Upper lobe of right lung (tissue), 1 donor: ENCODE measurements at regions not wholly inside any gene's neighbourhood (a gene's known extent, or its start where the extent isn't known, plus 50 kb on each side); places are given as distances from the start of the nearest gene placed in this dataset.

Experiments
- ATAC-seq: fragments of 200-7000 bp; cut with Tn5 transposase; one replicate; pipeline ENCODE4 v1.9.1; 2020; ENCODE audit warnings: mild to moderate bottlenecking, moderate library complexity
- DNase-seq: peaks from one replicate; pipeline ENCODE4 v3.0.0-alpha.2; 2020
- H3K27ac ChIP-seq: fragments of 200-600 bp; one replicate; pipeline ENCODE4 v1.8.0; 2022
- H3K27me3 ChIP-seq: fragments of 200-600 bp; one replicate; pipeline ENCODE4 v1.8.0; 2022; ENCODE audit warnings: mild to moderate bottlenecking
- H3K36me3 ChIP-seq: fragments of 200-600 bp; one replicate; pipeline ENCODE4 v1.8.0; 2022
- H3K4me1 ChIP-seq: fragments of 200-600 bp; one replicate; pipeline ENCODE4 v1.8.0; 2022
- H3K4me3 ChIP-seq: fragments of 200-600 bp; one replicate; pipeline ENCODE4 v1.8.0; 2022; ENCODE audit warnings: mild to moderate bottlenecking
- H3K9me3 ChIP-seq: fragments of 200-600 bp; one replicate; pipeline ENCODE4 v1.8.0; 2022
- intact Hi-C: fragments of 100-400 bp; cut with DNase I; formaldehyde crosslinking; loops from one replicate; pipeline ENCODE4 v1.11.0; 2022
- TF ChIP-seq, protein P1 (sequence below): fragments of 200-600 bp; IDR thresholded peaks from one replicate; pipeline ENCODE4 v1.8.0; 2022; ENCODE audit warnings: antibody characterized with exemption
- donor health status: DM: no; HTN: yes; CAD: no; lungs with severe emphysema.

DNA sequence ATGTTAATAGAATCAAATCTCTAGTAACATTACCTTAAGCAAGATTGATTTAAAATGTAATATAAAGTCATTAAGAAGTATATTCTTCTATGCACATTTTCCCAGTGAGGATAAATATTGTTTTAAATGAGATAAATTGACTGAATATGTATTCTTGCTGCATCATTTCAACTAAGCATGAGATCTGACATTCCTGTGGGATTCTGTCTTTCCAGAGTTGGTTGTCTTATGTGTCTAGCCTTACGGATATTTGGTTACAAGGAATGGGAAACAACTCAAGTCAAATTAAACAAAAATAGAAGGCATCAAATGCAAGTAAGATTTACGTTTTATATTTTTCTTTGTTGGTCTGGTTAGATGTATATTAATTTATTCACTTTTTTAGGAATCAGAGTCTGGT lies 287.5 kb downstream of the PTGER3 start:
- intact Hi-C loops: no loop called here
- Histone ChIP-seq H3K27me3 (no peaks in the 10 kb centered on the region), H3K9me3 (no peaks in the 10 kb centered on the region), H3K27ac (no peak overlapping the region), H3K4me3 (no peak overlapping the region), H3K4me1 (no peaks in the 10 kb centered on the region), H3K36me3 (no peaks in the 10 kb centered on the region)
- no peak for ATAC-seq
- no peak for DNase-seq
- TF ChIP-seq, protein P1, sequence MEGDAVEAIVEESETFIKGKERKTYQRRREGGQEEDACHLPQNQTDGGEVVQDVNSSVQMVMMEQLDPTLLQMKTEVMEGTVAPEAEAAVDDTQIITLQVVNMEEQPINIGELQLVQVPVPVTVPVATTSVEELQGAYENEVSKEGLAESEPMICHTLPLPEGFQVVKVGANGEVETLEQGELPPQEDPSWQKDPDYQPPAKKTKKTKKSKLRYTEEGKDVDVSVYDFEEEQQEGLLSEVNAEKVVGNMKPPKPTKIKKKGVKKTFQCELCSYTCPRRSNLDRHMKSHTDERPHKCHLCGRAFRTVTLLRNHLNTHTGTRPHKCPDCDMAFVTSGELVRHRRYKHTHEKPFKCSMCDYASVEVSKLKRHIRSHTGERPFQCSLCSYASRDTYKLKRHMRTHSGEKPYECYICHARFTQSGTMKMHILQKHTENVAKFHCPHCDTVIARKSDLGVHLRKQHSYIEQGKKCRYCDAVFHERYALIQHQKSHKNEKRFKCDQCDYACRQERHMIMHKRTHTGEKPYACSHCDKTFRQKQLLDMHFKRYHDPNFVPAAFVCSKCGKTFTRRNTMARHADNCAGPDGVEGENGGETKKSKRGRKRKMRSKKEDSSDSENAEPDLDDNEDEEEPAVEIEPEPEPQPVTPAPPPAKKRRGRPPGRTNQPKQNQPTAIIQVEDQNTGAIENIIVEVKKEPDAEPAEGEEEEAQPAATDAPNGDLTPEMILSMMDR: no peak

DNA sequence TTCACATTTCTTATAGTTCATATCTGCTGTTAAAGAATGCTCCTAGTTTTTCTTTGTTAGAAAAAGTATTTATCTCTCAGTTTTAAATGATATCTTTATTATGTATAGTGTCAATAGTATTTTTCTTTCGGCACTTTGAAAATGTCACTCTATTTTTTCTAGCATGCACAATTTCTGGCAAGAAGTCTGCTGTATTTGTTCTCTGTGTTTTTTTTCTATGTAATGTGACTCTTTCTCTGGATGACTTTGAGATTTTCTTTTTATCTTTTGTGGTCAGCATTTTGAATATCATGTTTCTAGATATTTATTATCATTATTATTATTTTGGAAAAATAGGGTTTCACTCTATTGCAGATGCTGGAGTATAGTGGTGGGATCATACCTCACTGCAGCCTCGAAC lies 285.2 kb downstream of the PTGER3 start:
- no peaks in the 10 kb centered on the region for H3K27me3 ChIP-seq
- H3K27ac ChIP-seq: no peak overlapping the region
- H3K4me3 ChIP-seq: no peak overlapping the region
- ATAC-seq (no peak), DNase-seq (no peak)
- no peaks in the 10 kb centered on the region for H3K36me3 ChIP-seq
- intact Hi-C loops: no loop called here
- H3K4me1 ChIP-seq: no peaks in the 10 kb centered on the region
- no peaks in the 10 kb centered on the region for H3K9me3 ChIP-seq
- TF ChIP-seq, protein P1: no peak

DNA sequence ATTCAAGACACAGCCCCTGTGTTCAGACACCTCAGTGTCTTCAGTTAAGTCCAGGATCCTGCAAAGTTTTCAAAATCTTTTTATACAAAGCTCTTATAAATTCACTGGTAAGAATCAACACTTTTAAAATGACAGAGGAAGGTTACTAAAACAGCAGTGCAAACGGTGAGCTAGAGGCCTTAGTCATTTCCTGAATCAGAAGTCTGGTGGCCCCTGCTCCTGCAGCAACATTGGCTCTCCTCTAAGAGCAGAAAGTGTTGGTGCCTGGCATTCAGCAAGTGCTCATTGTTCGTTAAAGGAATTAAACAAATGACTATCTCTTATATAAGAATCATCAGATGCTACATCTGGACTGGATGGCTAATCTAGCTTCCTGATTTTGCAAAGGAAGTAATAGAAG lies 282.9 kb downstream of the PTGER3 start:
- no peaks in the 10 kb centered on the region for H3K36me3 ChIP-seq
- TF ChIP-seq, protein P1: no peak
- H3K27ac ChIP-seq: no peak overlapping the region
- no peaks in the 10 kb centered on the region for H3K4me1 ChIP-seq
- DNase-seq (no peak), ATAC-seq (no peak)
- no peaks in the 10 kb centered on the region for H3K27me3 ChIP-seq
- no peaks in the 10 kb centered on the region for H3K9me3 ChIP-seq
- H3K4me3 ChIP-seq: no peak overlapping the region
- intact Hi-C loops: no loop called here

DNA sequence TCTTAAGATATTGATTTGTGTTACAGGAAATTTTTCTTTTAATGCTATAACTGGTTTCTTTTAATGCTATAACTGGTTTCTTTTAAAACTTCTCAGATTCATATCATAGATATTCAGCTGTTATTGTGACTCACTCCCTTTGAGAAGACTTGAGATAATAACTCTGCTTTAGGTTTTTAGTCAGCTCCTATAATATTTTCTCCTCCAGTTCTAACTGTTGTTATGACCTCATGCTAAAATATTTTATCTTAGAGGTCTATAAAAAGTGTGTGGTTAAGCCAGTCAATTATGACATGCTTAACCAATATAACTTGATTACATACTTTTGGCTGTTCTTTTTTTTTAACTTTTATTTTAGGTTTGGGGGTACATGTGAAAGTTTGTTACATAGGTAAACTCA lies 280.2 kb downstream of the PTGER3 start:
- no peaks in the 10 kb centered on the region for H3K36me3 ChIP-seq
- ATAC-seq (no peak), DNase-seq (no peak)
- H3K4me1 ChIP-seq: no peaks in the 10 kb centered on the region
- H3K4me3 ChIP-seq: no peak overlapping the region
- no peaks in the 10 kb centered on the region for H3K27me3 ChIP-seq
- H3K27ac ChIP-seq: no peak overlapping the region
- H3K9me3 ChIP-seq: no peaks in the 10 kb centered on the region
- intact Hi-C loops: no loop called here
- TF ChIP-seq, protein P1: no peak

DNA sequence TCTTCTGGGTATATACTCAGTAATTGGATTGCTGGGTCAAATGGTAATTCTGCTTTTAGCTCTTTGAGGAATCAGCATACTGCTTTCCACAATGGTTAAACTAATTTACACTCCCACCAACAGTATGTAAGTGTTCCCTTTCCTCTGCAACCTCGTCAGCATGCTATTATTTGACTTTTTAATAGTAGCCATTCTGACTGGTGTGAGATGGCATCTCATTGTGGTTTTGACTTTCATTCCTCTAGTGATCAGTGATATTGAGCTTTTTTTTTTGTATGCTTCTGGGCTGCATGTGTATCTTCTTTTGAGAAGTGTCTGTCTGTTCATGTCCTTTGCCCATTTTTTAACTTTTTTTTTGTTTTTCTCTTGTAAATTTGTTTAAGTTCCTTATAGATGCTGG lies 279.4 kb downstream of the PTGER3 start:
- no peaks in the 10 kb centered on the region for H3K4me1 ChIP-seq
- TF ChIP-seq, protein P1: no peak
- no peaks in the 10 kb centered on the region for H3K27me3 ChIP-seq
- H3K36me3 ChIP-seq: no peaks in the 10 kb centered on the region
- no peak overlapping the region for H3K27ac ChIP-seq
- DNase-seq (no peak), ATAC-seq (no peak)
- intact Hi-C loops: no loop called here
- no peaks in the 10 kb centered on the region for H3K9me3 ChIP-seq
- H3K4me3 ChIP-seq: no peak overlapping the region

DNA sequence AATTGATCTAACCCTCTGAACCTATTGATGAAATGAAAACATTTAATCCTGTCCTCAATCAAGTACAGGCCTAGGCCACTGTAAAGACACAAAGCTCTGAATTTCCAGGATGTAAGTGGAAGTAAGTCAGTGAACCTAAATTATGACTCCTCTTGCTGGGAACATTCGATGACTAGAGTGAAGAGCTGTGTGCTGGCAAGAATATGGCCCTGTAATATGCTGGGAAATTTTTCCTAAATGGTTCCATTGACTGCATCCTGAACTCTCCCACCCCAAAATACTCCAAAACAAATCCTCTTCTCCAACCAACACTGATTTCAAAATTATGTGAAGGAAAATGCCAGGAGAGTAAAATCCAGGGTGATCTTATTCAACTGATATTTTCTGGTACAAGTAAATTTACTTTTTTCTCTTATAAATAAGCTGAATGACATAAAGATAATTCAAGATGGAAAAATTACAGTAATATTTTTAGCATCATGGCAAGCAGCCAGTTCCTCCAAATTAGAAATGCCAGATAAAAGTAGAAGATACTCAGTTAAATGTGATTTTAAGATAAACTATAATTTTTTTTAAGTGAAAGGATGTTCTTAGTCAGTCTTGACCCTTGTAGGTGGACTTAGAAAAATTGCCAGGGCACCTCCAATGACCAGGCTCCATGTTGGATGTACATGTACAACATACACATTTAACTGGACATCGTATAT lies 269.4 kb downstream of the PTGER3 start:
- intact Hi-C loops: no loop called here

More for the DNA sequence above, 269.4 kb downstream of the PTGER3 start:
- DNase-seq (no peak), ATAC-seq (no peak)
- TF ChIP-seq, protein P1: no peak
- H3K36me3 ChIP-seq: no peaks in the 10 kb centered on the region
- H3K27ac ChIP-seq: no peak overlapping the region
- H3K9me3 ChIP-seq: no peaks in the 10 kb centered on the region
- H3K4me3 ChIP-seq: no peak overlapping the region
- no peaks in the 10 kb centered on the region for H3K4me1 ChIP-seq
- no peaks in the 10 kb centered on the region for H3K27me3 ChIP-seq
